ENCODE measurements at regions not wholly inside any gene's neighbourhood (a gene's known extent, or its start where the extent isn't known, plus 50 kb on each side); places are given as distances from the start of the nearest gene placed in this dataset.
"Not testable (repeated sequence)": the region's sequence is repeated elsewhere in the genome, so short reads cannot be mapped to it uniquely, and the experiment has no call there.

DNA sequence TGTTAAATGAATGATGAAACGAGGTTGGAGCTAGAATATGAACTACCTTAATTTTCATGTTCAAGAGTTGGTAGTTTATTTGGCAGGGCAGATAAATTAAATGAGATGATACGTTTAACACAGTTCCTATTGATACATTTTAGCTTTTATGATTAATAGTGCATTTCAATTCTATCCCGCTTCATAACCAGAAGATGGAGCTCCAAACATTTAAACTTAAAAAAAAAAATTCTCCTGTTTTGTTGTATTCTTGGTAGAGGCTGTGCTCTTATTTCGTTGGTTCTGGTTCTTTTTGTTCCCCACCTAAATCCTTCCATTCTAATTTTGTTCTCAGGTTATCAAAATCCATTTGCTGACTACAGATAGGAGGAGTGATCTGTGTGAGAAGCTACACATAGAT is 71.8 kb upstream of the PTPN13 start:
- no peak for DNase-seq (ENCODE audit: low read depth)

DNA sequence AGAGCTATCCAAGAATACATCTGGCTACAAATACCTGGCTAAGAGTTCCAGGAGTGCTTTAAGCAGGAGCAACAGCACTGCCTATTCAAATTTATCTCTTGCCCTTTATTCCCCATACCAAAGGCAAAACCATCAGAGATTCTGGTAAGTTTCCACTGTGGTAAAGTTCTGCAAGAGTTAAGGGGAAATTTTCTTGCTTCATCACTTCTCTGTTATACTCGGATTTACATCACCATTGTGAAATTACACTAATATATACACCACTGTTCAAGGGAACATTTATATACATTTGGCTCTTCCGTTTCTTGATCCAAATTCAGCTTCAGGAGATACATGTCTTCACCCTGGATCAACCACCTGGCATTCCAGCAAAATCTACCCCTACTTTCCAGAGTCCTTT is 70.8 kb upstream of the PTPN13 start:
- TF ChIP-seq, protein P1, sequence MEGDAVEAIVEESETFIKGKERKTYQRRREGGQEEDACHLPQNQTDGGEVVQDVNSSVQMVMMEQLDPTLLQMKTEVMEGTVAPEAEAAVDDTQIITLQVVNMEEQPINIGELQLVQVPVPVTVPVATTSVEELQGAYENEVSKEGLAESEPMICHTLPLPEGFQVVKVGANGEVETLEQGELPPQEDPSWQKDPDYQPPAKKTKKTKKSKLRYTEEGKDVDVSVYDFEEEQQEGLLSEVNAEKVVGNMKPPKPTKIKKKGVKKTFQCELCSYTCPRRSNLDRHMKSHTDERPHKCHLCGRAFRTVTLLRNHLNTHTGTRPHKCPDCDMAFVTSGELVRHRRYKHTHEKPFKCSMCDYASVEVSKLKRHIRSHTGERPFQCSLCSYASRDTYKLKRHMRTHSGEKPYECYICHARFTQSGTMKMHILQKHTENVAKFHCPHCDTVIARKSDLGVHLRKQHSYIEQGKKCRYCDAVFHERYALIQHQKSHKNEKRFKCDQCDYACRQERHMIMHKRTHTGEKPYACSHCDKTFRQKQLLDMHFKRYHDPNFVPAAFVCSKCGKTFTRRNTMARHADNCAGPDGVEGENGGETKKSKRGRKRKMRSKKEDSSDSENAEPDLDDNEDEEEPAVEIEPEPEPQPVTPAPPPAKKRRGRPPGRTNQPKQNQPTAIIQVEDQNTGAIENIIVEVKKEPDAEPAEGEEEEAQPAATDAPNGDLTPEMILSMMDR (IDR thresholded peaks at IDR 0.05; ENCODE audit: insufficient read depth, low read depth, low read length, missing control alignments): no peak
- H3K4me3 ChIP-seq (ENCODE audit: low read depth, low read length): no peak overlapping the region
- DNase-seq (ENCODE audit: low read depth): no peak

More for the DNA sequence above, 71.8 kb upstream of the PTPN13 start:
- H3K4me3 ChIP-seq (ENCODE audit: low read depth, low read length): no peak overlapping the region
- TF ChIP-seq, protein P1 (IDR thresholded peaks at IDR 0.05; ENCODE audit: insufficient read depth, low read depth, low read length, missing control alignments): no peak

GRCh38 chr4:86527713-86528112 is 66.4 kb upstream of the PTPN13 start:
- H3K4me3 ChIP-seq (ENCODE audit: low read depth, low read length); DNase-seq (ENCODE audit: low read depth): not testable (repeated sequence)

- no peak overlapping the region for H3K4me3 ChIP-seq (ENCODE audit: low read depth, low read length)
- no peak for DNase-seq (ENCODE audit: low read depth)
- TF ChIP-seq, protein P1 (IDR thresholded peaks at IDR 0.05; ENCODE audit: insufficient read depth, low read depth, low read length, missing control alignments): no peak
Measured at GRCh38 chr4:86529436-86529835, 64.7 kb upstream of the PTPN13 start.

GRCh38 chr4:86530183-86530582 is 63.9 kb upstream of the PTPN13 start:
- TF ChIP-seq, protein P1 (IDR thresholded peaks at IDR 0.05; ENCODE audit: insufficient read depth, low read depth, low read length, missing control alignments): no peak
- H3K4me3 ChIP-seq (ENCODE audit: low read depth, low read length): no peak overlapping the region
- no peak for DNase-seq (ENCODE audit: low read depth)

DNA sequence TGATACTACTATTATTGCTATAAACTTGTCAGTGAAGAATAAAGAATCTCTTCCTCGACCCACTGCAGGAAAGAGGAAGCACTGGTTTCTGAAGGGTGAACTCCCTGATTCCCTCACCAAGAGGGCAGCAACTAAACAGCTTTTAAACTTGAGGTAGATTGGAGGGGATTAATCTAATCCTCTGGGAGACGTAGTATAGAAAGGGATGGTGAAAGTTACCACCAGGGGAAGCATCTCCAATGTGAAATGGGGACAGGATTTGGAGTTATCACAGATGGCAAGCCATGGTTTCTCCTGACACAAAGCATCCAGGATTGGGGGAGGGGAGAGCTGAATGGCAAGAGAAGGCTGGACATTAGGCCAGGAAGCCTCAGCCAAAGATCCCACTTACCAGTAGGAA is 62.7 kb upstream of the PTPN13 start:
- TF ChIP-seq, protein P1 (IDR thresholded peaks at IDR 0.05; ENCODE audit: insufficient read depth, low read depth, low read length, missing control alignments): no peak
- H3K4me3 ChIP-seq (ENCODE audit: low read depth, low read length): no peak overlapping the region
- no peak for DNase-seq (ENCODE audit: low read depth)

GRCh38 chr4:86532851-86533250 is 61.3 kb upstream of the PTPN13 start:
- TF ChIP-seq, protein P1 (IDR thresholded peaks at IDR 0.05; ENCODE audit: insufficient read depth, low read depth, low read length, missing control alignments): no peak
- no peak overlapping the region for H3K4me3 ChIP-seq (ENCODE audit: low read depth, low read length)
- no peak for DNase-seq (ENCODE audit: low read depth)

All from GM12865 (cell line).